B cell (primary cell): ENCODE measurements at regions not wholly inside any gene's neighbourhood (a gene's known extent, or its start where the extent isn't known, plus 50 kb on each side); places are given as distances from the start of the nearest gene placed in this dataset.

ENCODE experiments used
- ATAC-seq: fragments of 200-7000 bp; cut with Tn5 transposase; one replicate; pipeline ENCODE4 v1.10.0; 2021; ENCODE audit warnings: low read depth, mild to moderate bottlenecking, moderate number of reproducible peaks, moderate library complexity
- CTCF ChIA-PET: fragments of 350-600 bp; sonication (Branson Sonifier 250); formaldehyde crosslinking; loops from one replicate; lab custom pipeline; 2021; ENCODE audit warnings: antibody characterized with exemption, inconsistent platforms; lab: Charles Lee
- POLR2A ChIA-PET: fragments of 350-600 bp; sonication (Branson Sonifier 250); formaldehyde crosslinking; loops from one replicate; lab custom pipeline; 2021; ENCODE audit warnings: antibody characterized with exemption; lab: Charles Lee
- DNase-seq: peaks from one replicate; pipeline ENCODE4 v3.0.0; 2013
- H2AFZ ChIP-seq: 2 replicates; pipeline ENCODE4 v1.6.1; 2012; ENCODE audit warnings: mild to moderate bottlenecking, low read depth, low read length; ENCODE audit not compliant: insufficient read depth, poor library complexity, severe bottlenecking
- H3K27ac ChIP-seq, 2 donors: 1 replicate in 1 of 2; 2 replicates in 1 of 2; pipeline ENCODE4 v1.5.1; 2012 to 2013; ENCODE audit warnings: low read length in 2 of 2, mild to moderate bottlenecking in 2 of 2, moderate library complexity in 1 of 2
- H3K27me3 ChIP-seq, 4 experiments: fragments of 200-600 bp in 1 of 4; sonication (generic) in 1 of 4; replicated peaks in 1 of 4; 1 replicate in 2 of 4; 2 replicates in 2 of 4; pipeline versions ENCODE4 v1.6.1 to v1.7.0; 2013 to 2016; ENCODE audit warnings: low read length in 3 of 4, mild to moderate bottlenecking in 2 of 4, mixed read lengths in 1 of 4, moderate library complexity in 1 of 4; ENCODE audit not compliant: insufficient read depth in 4 of 4, control insufficient read depth in 3 of 4; ENCODE audit errors: control extremely low read depth in 1 of 4
- H3K36me3 ChIP-seq, 2 experiments: replicated peaks in 1 of 2; 1 replicate in 1 of 2; 2 replicates in 1 of 2; pipeline versions ENCODE4 v1.6.1 to v1.7.1; 2013; ENCODE audit warnings: low read length in 1 of 2; ENCODE audit not compliant: insufficient read depth in 2 of 2, control insufficient read depth in 1 of 2; ENCODE audit errors: control extremely low read depth in 1 of 2, extremely low read depth in 1 of 2
- H3K4me1 ChIP-seq, 2 donors: fragments of 200-600 bp in 1 of 2; sonication (generic) in 1 of 2; 1 replicate in 1 of 2; 2 replicates in 1 of 2; pipeline versions ENCODE4 v1.5.1 to v1.6.1; 2013 to 2017; ENCODE audit warnings: low read length in 2 of 2; ENCODE audit not compliant: control insufficient read depth in 2 of 2, insufficient read depth in 2 of 2
- H3K4me2 ChIP-seq: replicated peaks from 2 replicates; pipeline ENCODE3; 2012; ENCODE audit warnings: mild to moderate bottlenecking, low read depth, low read length; ENCODE audit not compliant: poor library complexity, severe bottlenecking
- H3K4me3 ChIP-seq, 5 experiments: fragments of 200-600 bp in 1 of 5; sonication (generic) in 1 of 5; 1 replicate in 3 of 5; 2 replicates in 2 of 5; pipeline versions ENCODE4 v1.5.1 to v1.7.0; 2011 to 2016; ENCODE audit warnings: low read length in 4 of 5, mild to moderate bottlenecking in 4 of 5, low read depth in 2 of 5, control low read depth in 1 of 5, moderate library complexity in 1 of 5; ENCODE audit not compliant: insufficient read depth in 1 of 5; ENCODE audit errors: control extremely low read depth in 1 of 5, extremely low read depth in 1 of 5
- H3K79me2 ChIP-seq: fragments of 200-600 bp; sonication (generic); one replicate; pipeline ENCODE4 v1.6.0; 2016; ENCODE audit warnings: low read length; ENCODE audit not compliant: control insufficient read depth, insufficient read depth
- H3K9ac ChIP-seq: fragments of 200-600 bp; sonication (generic); 2 replicates; pipeline ENCODE4 v1.6.1; 2017; ENCODE audit warnings: mild to moderate bottlenecking, low read length, moderate library complexity
- H3K9me3 ChIP-seq, 3 donors: one replicate each; pipeline versions ENCODE4 v1.6.1 to v1.7.1; 2013; ENCODE audit warnings: low read length in 2 of 3; ENCODE audit not compliant: control insufficient read depth in 2 of 3, insufficient read depth in 1 of 3; ENCODE audit errors: control extremely low read depth in 1 of 3
- H4K20me1 ChIP-seq: 2 replicates; pipeline ENCODE4 v1.6.0; 2012; ENCODE audit warnings: mild to moderate bottlenecking, low read length; ENCODE audit not compliant: insufficient read depth, control insufficient read depth, poor library complexity, severe bottlenecking
- H3K27ac Mint-ChIP-seq: one replicate; pipeline ENCODE4 v1.8.0; 2021; ENCODE audit warnings: mixed read lengths
- H3K27me3 Mint-ChIP-seq: one replicate; pipeline ENCODE4 v1.8.0; 2021; ENCODE audit warnings: mixed read lengths
- H3K4me1 Mint-ChIP-seq: one replicate; pipeline ENCODE4 v1.8.0; 2021; ENCODE audit warnings: mixed read lengths
- H3K4me3 Mint-ChIP-seq: one replicate; pipeline ENCODE4 v1.8.0; 2021; ENCODE audit warnings: mixed read lengths
- H3K9me3 Mint-ChIP-seq: one replicate; pipeline ENCODE4 v1.8.0; 2022; ENCODE audit warnings: mixed read lengths; ENCODE audit not compliant: insufficient read depth
- CTCF ChIP-seq: fragments of 200-600 bp; IDR thresholded peaks from one replicate; pipeline ENCODE4 v1.8.0; 2022; ENCODE audit warnings: antibody characterized with exemption, mild to moderate bottlenecking
- EZH2 ChIP-seq: IDR thresholded peaks from 2 replicates; pipeline ENCODE4 v1.6.1; 2012; ENCODE audit warnings: borderline replicate concordance, low read depth, mild to moderate bottlenecking, moderate library complexity, low read length; ENCODE audit not compliant: insufficient read depth, poor library complexity, severe bottlenecking
- WGBS: methylation state at CpG from one replicate; pipeline ENCODE4 v1.1.5; 2013; ENCODE audit warnings: missing lambda C conversion rate; ENCODE audit not compliant: insufficient coverage; 5-methylcytosine and 5-hydroxymethylcytosine counted together
- intact Hi-C: fragments of 100-400 bp; cut with micrococcal nuclease; formaldehyde crosslinking; loops from one replicate; pipeline ENCODE4 v1.10.0; 2022

- H3K79me2 ChIP-seq = no peaks in the 10 kb centered on the region
- no peak overlapping the region for H3K9ac ChIP-seq
- H3K27me3 Mint-ChIP-seq = no peaks in the 10 kb centered on the region
- H4K20me1 ChIP-seq = no peaks in the 10 kb centered on the region
- peaks cover 2% of the 10 kb centered on the region for H3K9me3 Mint-ChIP-seq
- H3K4me2 ChIP-seq = no peak overlapping the region
- ATAC-seq (no peak), DNase-seq (no peak)
- H3K9me3 ChIP-seq = peaks cover 0 to 4% (median 0%) of the 10 kb centered on the region in 3 donors
- no peak overlapping the region for H3K4me3 Mint-ChIP-seq
- ChIA-PET POLR2A (no interaction called here), CTCF (interaction anchor here (0.6 kb wide), 1 partner anchor 35 kb away, joined by 3 read pairs; no protein-coding TSS in a partner anchor)
- no peaks in the 10 kb centered on the region for H3K4me1 Mint-ChIP-seq
- H3K4me3 ChIP-seq = no peak overlapping the region
- TF ChIP-seq EZH2 (no peak), CTCF (no peak)
- intact Hi-C loops = no loop called here
- no peak overlapping the region for H3K27ac Mint-ChIP-seq
- no CpG with 5 or more reads among the region's 1 CpG for WGBS
- no peak overlapping the region for H2AFZ ChIP-seq
- H3K27me3 ChIP-seq = no peaks in the 10 kb centered on the region
- no peak overlapping the region for H3K27ac ChIP-seq
- H3K36me3 ChIP-seq = no peaks in the 10 kb centered on the region
- H3K4me1 ChIP-seq = no peaks in the 10 kb centered on the region
Observed at GRCh38 chr17:53093391-53093790, 729.3 kb upstream of the KIF2B start.

GRCh38 chr17:53092072-53092471 is 730.7 kb upstream of the KIF2B start:
- intact Hi-C loops = no loop called here
- WGBS = 100% methylated on average over 2 of the region's 2 CpGs

More at GRCh38 chr17:53092072-53092471, 730.7 kb upstream of the KIF2B start:
- H3K27me3 Mint-ChIP-seq = no peaks in the 10 kb centered on the region
- no peak overlapping the region for H3K9ac ChIP-seq
- H3K36me3 ChIP-seq = no peaks in the 10 kb centered on the region
- H3K27ac ChIP-seq = no peak overlapping the region
- no peaks in the 10 kb centered on the region for H3K4me1 ChIP-seq
- no peaks in the 10 kb centered on the region for H3K27me3 ChIP-seq
- ATAC-seq (no peak), DNase-seq (no peak)
- H3K27ac Mint-ChIP-seq = no peak overlapping the region
- ChIA-PET POLR2A (no interaction called here), CTCF (no interaction called here)
- no peaks in the 10 kb centered on the region for H3K9me3 ChIP-seq
- no peak overlapping the region for H3K4me3 ChIP-seq
- peaks cover 2% of the 10 kb centered on the region for H3K9me3 Mint-ChIP-seq
- H3K4me3 Mint-ChIP-seq = no peak overlapping the region
- no peak overlapping the region for H3K4me2 ChIP-seq
- no peaks in the 10 kb centered on the region for H3K4me1 Mint-ChIP-seq
- no peaks in the 10 kb centered on the region for H4K20me1 ChIP-seq
- H3K79me2 ChIP-seq = no peaks in the 10 kb centered on the region
- no peak overlapping the region for H2AFZ ChIP-seq
- TF ChIP-seq EZH2 (no peak), CTCF (no peak)
